Kidney epithelial cell (primary cell): ENCODE measurements at regions not wholly inside any gene's neighbourhood (a gene's known extent, or its start where the extent isn't known, plus 50 kb on each side); places are given as distances from the start of the nearest gene placed in this dataset.
"Not testable (repeated sequence)": the region's sequence is repeated elsewhere in the genome, so short reads cannot be mapped to it uniquely, and the experiment has no call there.

Experiments used
- DNase-seq: peaks from one replicate; pipeline ENCODE4 v3.0.0-alpha.2; 2010; ENCODE audit warnings: low read depth
- H3K27me3 ChIP-seq: 2 replicates; pipeline ENCODE4 v1.6.0; 2011; ENCODE audit warnings: low read length; ENCODE audit not compliant: control insufficient read depth, insufficient read depth
- H3K36me3 ChIP-seq: 2 replicates; pipeline ENCODE4 v1.5.1; 2011; ENCODE audit warnings: low read length; ENCODE audit not compliant: control insufficient read depth, insufficient read depth
- H3K4me3 ChIP-seq: 2 replicates; pipeline ENCODE4 v1.5.1; 2011; ENCODE audit warnings: low read depth, mild to moderate bottlenecking, control low read depth, low read length
- TF ChIP-seq, protein P1 (sequence below): IDR thresholded peaks from 2 replicates; pipeline ENCODE4 v1.5.1; 2011; ENCODE audit warnings: mild to moderate bottlenecking, moderate library complexity, low read length, control low read depth, inconsistent platforms; ENCODE audit not compliant: insufficient read depth, poor library complexity, severe bottlenecking

DNA sequence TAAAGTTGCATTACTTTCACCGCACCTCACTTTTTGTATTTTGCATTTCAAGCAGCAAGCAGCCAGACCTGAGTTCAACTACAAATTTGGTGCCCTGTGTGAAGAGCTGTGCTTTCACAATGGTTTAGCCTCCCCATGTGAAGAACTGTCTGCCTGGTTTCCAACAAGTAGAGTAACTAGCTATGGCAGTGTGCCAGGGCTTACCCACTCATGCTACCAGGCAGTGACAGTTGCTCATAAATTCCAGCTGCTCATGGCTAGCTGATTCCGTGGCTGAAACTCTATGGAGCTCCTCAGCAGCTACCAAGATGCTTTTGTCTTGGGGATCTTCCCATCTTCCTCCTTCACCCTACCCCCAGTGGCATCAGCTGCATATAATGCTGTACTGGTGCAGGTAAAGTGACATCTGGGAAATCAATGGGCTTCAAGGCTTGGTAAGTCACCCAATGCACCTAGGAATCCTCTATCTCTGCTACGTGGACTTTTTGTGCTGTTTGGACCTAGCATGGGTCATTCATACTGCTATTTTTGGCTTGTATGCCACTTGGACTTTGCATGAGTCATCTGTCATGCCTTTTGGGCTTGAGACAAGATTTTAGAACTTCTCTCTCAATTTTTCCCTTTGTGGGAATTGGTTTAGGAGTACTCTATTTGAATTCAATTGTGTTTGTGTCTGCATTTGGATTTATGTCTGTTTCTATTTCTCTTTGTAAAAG, 176.5 kb upstream of the GJE1 start:
- Histone ChIP-seq H3K4me3 (no peak overlapping the region), H3K27me3 (no peaks in the 10 kb centered on the region), H3K36me3 (no peaks in the 10 kb centered on the region)
- TF ChIP-seq, protein P1, sequence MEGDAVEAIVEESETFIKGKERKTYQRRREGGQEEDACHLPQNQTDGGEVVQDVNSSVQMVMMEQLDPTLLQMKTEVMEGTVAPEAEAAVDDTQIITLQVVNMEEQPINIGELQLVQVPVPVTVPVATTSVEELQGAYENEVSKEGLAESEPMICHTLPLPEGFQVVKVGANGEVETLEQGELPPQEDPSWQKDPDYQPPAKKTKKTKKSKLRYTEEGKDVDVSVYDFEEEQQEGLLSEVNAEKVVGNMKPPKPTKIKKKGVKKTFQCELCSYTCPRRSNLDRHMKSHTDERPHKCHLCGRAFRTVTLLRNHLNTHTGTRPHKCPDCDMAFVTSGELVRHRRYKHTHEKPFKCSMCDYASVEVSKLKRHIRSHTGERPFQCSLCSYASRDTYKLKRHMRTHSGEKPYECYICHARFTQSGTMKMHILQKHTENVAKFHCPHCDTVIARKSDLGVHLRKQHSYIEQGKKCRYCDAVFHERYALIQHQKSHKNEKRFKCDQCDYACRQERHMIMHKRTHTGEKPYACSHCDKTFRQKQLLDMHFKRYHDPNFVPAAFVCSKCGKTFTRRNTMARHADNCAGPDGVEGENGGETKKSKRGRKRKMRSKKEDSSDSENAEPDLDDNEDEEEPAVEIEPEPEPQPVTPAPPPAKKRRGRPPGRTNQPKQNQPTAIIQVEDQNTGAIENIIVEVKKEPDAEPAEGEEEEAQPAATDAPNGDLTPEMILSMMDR, result no peak
- DNase-seq, result no peak

DNA sequence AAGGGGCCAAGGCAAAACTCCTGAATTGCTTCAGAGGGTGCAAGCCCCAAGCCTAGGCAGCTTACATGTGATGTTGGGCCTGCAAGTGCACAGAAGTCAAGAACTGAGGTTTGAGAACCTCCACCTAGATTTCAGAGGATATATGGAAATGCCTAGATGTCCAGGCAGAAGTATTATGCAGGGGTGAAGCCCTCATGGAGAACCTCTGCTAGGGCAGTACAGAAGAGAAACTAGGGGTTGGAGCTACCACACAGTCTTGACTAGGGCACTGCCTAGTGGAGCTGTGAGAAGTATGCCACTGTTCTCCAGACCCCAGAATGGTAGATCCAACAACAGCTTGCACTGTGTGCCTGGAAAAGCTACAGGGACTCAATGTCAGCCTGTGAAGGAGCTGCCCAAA, 179.7 kb upstream of the GJE1 start:
- H3K27me3 ChIP-seq, result no peaks in the 10 kb centered on the region
- no peak for DNase-seq
- H3K4me3 ChIP-seq, result no peak overlapping the region
- no peaks in the 10 kb centered on the region for H3K36me3 ChIP-seq
- TF ChIP-seq, protein P1, result no peak

DNA sequence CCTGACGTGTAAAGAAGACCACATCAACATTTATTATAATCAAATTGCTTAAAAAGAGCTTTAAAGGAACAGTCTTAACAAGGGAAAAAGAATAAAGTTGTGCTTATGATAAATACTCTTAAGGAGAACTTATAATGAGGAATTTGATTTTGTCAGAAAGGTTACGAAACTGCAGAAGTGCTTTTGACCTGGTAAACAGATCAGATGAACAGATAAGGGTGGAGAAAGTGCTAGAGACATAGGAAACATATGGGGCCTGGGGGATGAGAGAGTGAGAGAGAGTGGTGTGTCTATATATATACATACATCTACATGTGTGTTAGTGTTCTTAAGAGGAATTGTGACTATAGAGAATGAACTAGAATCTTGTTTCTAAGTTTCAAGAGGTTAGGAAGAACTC, 186.2 kb upstream of the GJE1 start:
- H3K27me3 ChIP-seq, result no peaks in the 10 kb centered on the region
- TF ChIP-seq, protein P1, result no peak
- no peaks in the 10 kb centered on the region for H3K36me3 ChIP-seq
- DNase-seq, result no peak
- H3K4me3 ChIP-seq, result no peak overlapping the region

DNA sequence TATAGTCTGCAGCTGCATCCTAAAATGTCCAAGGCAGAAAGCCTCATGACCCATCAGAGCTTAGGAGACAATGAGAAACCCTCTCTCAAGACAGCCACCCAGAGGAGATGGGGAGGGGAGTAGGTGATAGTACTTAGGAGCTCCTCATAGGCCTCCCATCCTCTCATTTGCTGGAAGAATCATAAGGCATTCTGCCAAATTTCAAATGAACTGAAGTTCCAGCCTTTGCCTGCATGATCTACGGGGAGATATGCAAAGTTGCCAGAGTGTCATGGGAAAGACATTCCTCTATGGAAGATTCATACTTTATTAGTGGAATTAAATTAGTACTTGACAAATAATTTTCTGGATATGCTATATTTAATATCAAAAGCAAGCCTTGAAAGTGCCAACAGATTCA, 194.1 kb upstream of the GJE1 start:
- DNase-seq, result no peak
- TF ChIP-seq, protein P1, result no peak
- H3K27me3 ChIP-seq, result no peaks in the 10 kb centered on the region
- H3K4me3 ChIP-seq, result no peak overlapping the region
- no peaks in the 10 kb centered on the region for H3K36me3 ChIP-seq

DNA sequence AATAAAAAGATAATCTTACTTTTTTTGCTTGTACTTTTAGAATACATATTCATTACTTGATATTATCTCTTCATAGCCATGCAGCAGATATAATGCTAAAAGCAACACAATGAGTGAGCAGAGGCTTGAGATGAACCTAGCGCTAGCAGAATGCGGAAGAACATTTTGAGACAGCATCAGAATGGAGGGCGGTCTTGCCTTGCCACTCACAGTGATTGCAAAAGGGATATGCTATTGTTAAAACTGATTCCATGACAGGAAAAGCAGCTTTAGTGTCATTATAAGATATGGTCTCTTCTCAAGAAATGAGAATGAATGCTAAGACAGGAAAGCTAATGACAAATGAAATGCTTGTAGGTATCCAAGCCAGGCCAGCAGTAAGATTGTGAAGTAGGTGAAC, 200.0 kb upstream of the GJE1 start:
- Histone ChIP-seq H3K4me3 (no peak overlapping the region), H3K36me3 (no peaks in the 10 kb centered on the region), H3K27me3 (no peaks in the 10 kb centered on the region)
- TF ChIP-seq, protein P1, result no peak
- DNase-seq, result no peak

DNA sequence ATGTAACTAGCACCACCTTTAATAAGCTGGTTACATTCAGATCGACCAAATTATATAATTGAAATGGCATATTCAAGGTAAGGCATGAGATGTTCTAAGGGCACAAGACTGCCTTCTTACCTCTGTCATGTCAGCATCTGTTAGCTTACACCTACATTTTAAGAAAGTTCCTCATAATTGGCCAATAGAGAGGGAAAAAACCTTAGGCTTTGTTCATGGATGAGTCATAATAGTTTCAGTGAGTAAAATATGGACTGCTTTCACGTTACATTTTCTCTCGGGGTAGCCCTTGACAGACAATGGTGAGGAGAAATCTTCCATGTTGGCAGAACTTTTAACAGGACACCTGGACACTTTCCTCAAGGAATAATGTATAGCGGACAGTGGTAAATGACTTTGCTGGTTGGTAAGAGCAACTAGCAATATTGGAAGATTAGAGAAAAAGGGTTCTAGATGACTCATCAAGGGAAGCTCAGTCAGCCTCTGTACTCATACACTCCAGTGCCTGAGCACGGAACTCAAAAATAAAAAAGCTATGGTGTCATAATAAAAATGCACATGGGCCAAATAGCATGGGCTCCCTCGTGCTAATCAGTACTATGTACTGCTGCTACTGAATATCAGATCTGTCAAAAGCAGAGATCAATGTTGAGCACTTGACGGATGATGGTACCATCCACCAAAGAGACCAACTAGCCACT, 206.4 kb upstream of the GJE1 start:
- H3K36me3 ChIP-seq, H3K4me3 ChIP-seq, DNase-seq, H3K27me3 ChIP-seq: not testable (repeated sequence)
